Activated naive CD8-positive, alpha-beta T cell treated with anti-CD3 and anti-CD28 coated beads, Interleukin-2, amount 50 U/mL, for 24 hours (primary cell): ENCODE measurements at regions not wholly inside any gene's neighbourhood (a gene's known extent, or its start where the extent isn't known, plus 50 kb on each side); places are given as distances from the start of the nearest gene placed in this dataset.
"Not testable (repeated sequence)": the region's sequence is repeated elsewhere in the genome, so short reads cannot be mapped to it uniquely, and the experiment has no call there.

Experiments
- ATAC-seq: fragments of 150-1000 bp; cut with Tn5 transposase; one replicate; pipeline ENCODE4 v1.10.0; 2021
- DNase-seq: peaks from one replicate; pipeline ENCODE4 v3.0.0; 2021
- H3K27ac Mint-ChIP-seq: one replicate; pipeline ENCODE4 v1.8.0; 2021; ENCODE audit warnings: mild to moderate bottlenecking, mixed read lengths
- H3K27me3 Mint-ChIP-seq: one replicate; pipeline ENCODE4 v1.8.0; 2021; ENCODE audit warnings: mixed read lengths
- H3K36me3 Mint-ChIP-seq: one replicate; pipeline ENCODE4 v1.8.0; 2021; ENCODE audit warnings: low read depth, mixed read lengths
- H3K4me1 Mint-ChIP-seq: one replicate; pipeline ENCODE4 v1.8.0; 2021; ENCODE audit warnings: mixed read lengths
- H3K4me3 Mint-ChIP-seq: one replicate; pipeline ENCODE4 v1.8.0; 2021; ENCODE audit warnings: mild to moderate bottlenecking, moderate library complexity, mixed read lengths
- H3K9me3 Mint-ChIP-seq: one replicate; pipeline ENCODE4 v1.8.0; 2021; ENCODE audit warnings: mixed read lengths

DNA sequence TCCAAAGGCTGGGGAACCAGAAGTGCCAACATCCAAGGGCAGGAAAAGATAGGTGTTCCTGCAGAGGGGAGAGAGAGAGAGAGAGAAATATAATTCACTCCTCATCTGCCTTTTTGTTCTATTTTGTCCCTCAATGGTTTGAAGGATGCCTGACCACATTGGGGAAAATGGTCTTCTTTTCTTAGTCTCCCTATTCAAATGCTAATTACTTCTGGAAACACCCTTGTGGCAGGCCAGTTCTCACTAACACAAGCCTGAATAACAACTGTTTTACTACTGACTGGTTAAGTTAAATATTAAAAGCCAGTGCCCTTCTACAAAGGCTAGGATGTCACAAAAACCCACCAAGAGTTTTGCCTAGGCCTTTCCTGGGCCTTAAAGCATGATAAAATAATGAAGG lies 425.4 kb upstream of the HTR1E start:
- H3K4me1 Mint-ChIP-seq, result no peaks in the 10 kb centered on the region
- H3K27ac Mint-ChIP-seq, result no peak overlapping the region
- no peak overlapping the region for H3K4me3 Mint-ChIP-seq
- H3K27me3 Mint-ChIP-seq, result no peaks in the 10 kb centered on the region
- DNase-seq (no peak), ATAC-seq (no peak)
- H3K9me3 Mint-ChIP-seq, result peaks cover 8% of the 10 kb centered on the region
- no peaks in the 10 kb centered on the region for H3K36me3 Mint-ChIP-seq

DNA sequence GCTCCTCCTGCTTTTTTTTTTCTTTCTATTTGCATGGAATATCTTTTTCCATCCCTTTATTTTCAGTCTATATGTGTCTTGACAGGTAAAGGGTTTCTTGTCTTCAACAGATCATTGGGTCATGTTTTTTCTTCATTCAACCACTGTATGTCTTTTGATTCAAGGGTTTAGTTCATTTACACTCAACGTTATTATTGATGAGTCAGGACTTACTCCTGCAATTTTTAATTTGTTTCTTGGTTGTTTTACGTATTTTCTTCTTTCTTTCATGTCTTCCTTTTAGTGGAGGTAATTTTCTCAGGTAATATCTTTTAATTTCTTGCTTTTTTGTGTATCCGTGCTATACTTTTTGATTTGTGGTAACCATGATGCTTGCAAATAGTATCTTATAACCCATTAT lies 429.1 kb upstream of the HTR1E start:
- DNase-seq (no peak), ATAC-seq (no peak)
- Mint-ChIP-seq H3K4me1 (no peaks in the 10 kb centered on the region), H3K27ac (no peak overlapping the region), H3K9me3 (peaks cover 13% of the 10 kb centered on the region), H3K36me3 (no peaks in the 10 kb centered on the region), H3K4me3 (no peak overlapping the region), H3K27me3 (no peaks in the 10 kb centered on the region)

- ATAC-seq (no peak), DNase-seq (no peak)
- Mint-ChIP-seq H3K36me3 (no peaks in the 10 kb centered on the region), H3K9me3 (peaks cover 11% of the 10 kb centered on the region), H3K27me3 (no peaks in the 10 kb centered on the region), H3K27ac (no peak overlapping the region), H3K4me1 (no peaks in the 10 kb centered on the region), H3K4me3 (no peak overlapping the region)
Measured at GRCh38 chr6:86502497-86502896, 434.8 kb upstream of the HTR1E start.

DNA sequence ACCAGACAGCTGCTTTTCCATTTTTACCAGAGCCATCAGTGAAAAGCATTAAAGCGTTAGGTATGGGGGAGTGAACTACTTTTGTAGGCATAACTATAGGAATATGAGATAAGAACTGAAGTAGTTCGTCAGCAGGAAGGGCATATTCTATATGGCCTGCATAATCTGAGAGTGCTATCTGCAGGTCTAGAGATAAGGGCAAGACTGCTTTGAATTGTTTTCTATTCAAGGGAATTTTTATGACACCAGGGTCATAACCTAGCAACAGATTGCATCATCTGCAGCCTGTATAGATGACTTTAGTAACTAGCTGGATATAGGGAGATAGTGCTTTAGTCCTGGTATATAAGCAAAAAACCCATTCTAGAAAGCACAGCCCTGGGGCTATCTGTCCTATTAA lies 437.3 kb upstream of the HTR1E start:
- Mint-ChIP-seq H3K27ac (no peak overlapping the region), H3K27me3 (no peaks in the 10 kb centered on the region), H3K4me1 (no peaks in the 10 kb centered on the region), H3K9me3 (peaks cover 17% of the 10 kb centered on the region), H3K4me3 (no peak overlapping the region), H3K36me3 (no peaks in the 10 kb centered on the region)
- ATAC-seq, result no peak
- DNase-seq, result no peak

DNA sequence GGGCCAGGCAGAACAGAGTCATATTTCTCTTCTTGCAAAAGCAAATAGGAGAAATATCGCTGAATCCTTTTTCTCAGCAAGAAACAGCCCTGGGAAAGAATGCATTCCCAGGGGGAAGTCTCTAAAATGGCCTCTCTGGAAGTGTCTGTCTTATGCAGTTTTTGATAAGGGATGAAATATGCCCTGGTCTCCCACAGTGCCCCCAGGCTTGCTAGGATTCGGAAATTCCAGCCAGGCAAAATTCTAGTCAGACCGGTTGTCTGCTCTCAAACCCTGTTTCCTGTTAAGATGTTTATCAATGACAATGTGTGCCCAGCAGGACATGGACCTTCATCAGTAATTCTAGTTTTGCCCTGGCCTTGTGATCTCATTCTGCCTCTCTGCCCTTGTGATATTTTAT lies 448.3 kb upstream of the HTR1E start:
- not testable (repeated sequence) for H3K27me3 Mint-ChIP-seq, H3K4me3 Mint-ChIP-seq, ATAC-seq, H3K27ac Mint-ChIP-seq, H3K4me1 Mint-ChIP-seq, H3K36me3 Mint-ChIP-seq, DNase-seq
- peaks cover 14% of the 10 kb centered on the region for H3K9me3 Mint-ChIP-seq

GRCh38 chr6:86487660-86488221 lies 449.6 kb upstream of the HTR1E start:
- Mint-ChIP-seq H3K4me1 (no peaks in the 10 kb centered on the region), H3K4me3 (no peak overlapping the region), H3K27ac (no peak overlapping the region), H3K9me3 (peaks cover 14% of the 10 kb centered on the region), H3K27me3 (no peaks in the 10 kb centered on the region), H3K36me3 (no peaks in the 10 kb centered on the region)
- DNase-seq (no peak), ATAC-seq (peak; percentile 46)

DNA sequence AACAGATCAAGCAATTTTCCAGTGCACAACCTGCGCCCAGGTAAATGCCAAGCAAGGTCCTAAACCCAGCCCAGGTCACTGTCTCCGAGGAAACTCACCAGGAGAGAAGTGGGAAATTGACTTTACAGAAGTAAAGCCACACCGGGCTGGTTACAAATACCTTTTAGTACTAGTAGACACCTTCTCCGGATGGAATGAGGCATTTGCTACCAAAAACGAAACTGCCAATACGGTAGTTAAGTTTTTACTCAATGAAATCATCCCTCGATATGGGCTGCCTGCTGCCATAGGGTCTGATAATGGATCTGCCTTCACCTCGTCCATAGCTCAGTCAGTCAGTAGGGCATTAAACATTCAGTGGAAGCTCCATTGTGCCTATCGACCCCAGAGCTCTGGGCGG lies 459.0 kb upstream of the HTR1E start:
- H3K27ac Mint-ChIP-seq, ATAC-seq, H3K36me3 Mint-ChIP-seq, H3K4me1 Mint-ChIP-seq, DNase-seq, H3K27me3 Mint-ChIP-seq, H3K9me3 Mint-ChIP-seq, H3K4me3 Mint-ChIP-seq: not testable (repeated sequence)

DNA sequence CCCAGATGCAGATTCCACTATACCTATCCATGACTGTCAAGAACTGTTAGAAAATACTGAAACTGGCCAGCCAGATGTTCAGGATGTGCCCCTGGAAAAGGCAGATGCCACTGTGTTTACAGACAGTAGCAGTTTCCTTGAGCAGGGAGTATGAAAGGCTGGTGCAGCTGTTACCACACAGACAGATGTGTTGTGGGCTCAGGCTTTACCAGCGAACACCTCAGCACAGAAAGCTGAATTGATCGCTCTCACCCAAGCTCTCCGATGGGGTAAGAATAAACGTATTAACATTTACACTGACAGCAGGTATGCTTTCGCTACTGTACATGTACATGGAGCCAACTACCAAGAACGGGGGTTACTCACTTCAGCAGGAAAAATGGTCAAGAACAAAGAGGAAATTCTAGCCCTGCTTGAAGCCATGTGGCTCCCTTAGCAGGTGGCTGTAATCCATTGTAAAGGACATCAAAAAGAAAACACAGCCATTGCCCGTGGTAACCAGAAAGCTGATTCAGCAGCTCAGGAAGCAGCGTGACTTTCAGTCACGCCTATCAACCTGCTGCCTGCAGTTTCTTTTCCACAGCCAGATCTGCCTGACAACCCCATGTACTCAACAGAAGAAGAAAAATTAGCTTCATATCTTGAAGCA lies 459.7 kb upstream of the HTR1E start:
- Mint-ChIP-seq H3K4me3 (no peak overlapping the region), H3K4me1 (no peaks in the 10 kb centered on the region), H3K9me3 (no peaks in the 10 kb centered on the region), H3K27me3 (no peaks in the 10 kb centered on the region), H3K27ac (no peak overlapping the region), H3K36me3 (no peaks in the 10 kb centered on the region)
- DNase-seq (no peak), ATAC-seq (no peak)

DNA sequence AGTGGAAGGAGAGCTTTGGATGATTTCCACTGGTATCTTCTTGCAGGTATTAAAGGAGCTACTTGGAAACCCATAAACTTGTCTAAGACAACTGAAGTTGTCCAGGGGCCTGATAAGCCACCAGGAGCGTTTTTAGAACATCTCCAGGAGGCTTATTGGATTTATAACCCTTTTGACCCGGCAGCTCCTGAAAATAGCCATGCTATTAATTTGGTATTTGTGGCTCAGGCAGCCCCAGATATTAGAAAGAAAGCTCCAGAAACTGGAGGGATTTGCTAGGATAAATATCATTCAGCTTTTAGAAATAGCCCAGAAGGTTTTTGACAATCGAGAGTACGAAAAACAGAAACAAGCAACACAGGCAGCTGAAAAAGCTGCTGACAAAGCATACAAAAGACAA lies 461.0 kb upstream of the HTR1E start:
- Mint-ChIP-seq H3K9me3 (no peaks in the 10 kb centered on the region), H3K36me3 (no peaks in the 10 kb centered on the region), H3K27me3 (no peaks in the 10 kb centered on the region), H3K27ac (no peak overlapping the region), H3K4me1 (no peaks in the 10 kb centered on the region), H3K4me3 (no peak overlapping the region)
- DNase-seq, result no peak
- ATAC-seq, result no peak

GRCh38 chr6:86474081-86474480 lies 463.2 kb upstream of the HTR1E start:
- H3K9me3 Mint-ChIP-seq, result no peaks in the 10 kb centered on the region
- ATAC-seq (no peak), DNase-seq (no peak)
- H3K4me3 Mint-ChIP-seq, result no peak overlapping the region
- H3K36me3 Mint-ChIP-seq, result no peaks in the 10 kb centered on the region
- H3K27me3 Mint-ChIP-seq, result no peaks in the 10 kb centered on the region
- no peaks in the 10 kb centered on the region for H3K4me1 Mint-ChIP-seq
- H3K27ac Mint-ChIP-seq, result no peak overlapping the region

GRCh38 chr6:86471791-86472190 lies 465.5 kb upstream of the HTR1E start:
- H3K36me3 Mint-ChIP-seq, result no peaks in the 10 kb centered on the region
- peaks cover 6% of the 10 kb centered on the region for H3K9me3 Mint-ChIP-seq
- no peak for DNase-seq
- H3K27ac Mint-ChIP-seq, result no peak overlapping the region
- H3K27me3 Mint-ChIP-seq, result no peaks in the 10 kb centered on the region
- no peak for ATAC-seq
- H3K4me1 Mint-ChIP-seq, result no peaks in the 10 kb centered on the region
- no peak overlapping the region for H3K4me3 Mint-ChIP-seq

DNA sequence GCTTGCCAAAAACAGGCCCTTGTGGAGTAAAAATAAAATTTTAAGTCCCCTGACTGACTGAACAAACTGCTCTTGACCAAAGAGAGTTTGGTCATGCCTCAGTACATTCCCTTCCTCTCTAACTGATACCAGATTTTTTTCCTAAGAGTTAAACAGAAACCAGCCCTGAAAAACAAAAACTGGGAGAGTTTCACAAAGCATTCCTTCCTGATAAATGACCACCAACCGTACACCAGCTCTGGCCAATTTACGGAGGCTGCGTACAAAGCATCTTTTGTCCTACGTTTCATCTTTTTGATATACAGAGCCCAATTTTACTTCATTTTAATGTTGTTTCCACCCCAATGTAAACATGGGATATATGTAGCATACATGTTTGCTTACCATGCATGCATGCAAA lies 477.4 kb upstream of the HTR1E start:
- ATAC-seq (no peak), DNase-seq (no peak)
- Mint-ChIP-seq H3K36me3 (no peaks in the 10 kb centered on the region), H3K27me3 (no peaks in the 10 kb centered on the region), H3K4me1 (no peaks in the 10 kb centered on the region), H3K27ac (no peak overlapping the region), H3K9me3 (peaks cover 8% of the 10 kb centered on the region), H3K4me3 (no peak overlapping the region)

DNA sequence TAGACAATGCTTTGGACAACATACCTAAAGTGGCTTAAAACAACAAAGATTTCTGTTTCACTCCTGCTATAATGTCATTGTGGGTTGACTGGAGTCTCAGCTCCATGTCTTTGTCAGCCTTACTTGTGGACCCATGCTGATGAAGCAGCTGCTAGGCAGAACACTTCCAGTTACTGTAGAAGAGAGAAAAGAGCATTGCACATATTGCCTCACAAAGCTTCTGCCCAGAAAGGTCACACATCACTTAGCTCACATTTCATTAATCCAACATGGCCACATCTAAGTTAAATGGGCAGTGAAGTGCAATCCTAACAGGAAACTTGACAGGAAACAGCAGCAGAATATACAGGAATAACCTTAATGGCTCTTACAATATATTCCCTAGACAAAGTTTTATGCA lies 480.5 kb upstream of the HTR1E start:
- H3K4me3 Mint-ChIP-seq, result no peak overlapping the region
- no peaks in the 10 kb centered on the region for H3K27me3 Mint-ChIP-seq
- H3K27ac Mint-ChIP-seq, result no peak overlapping the region
- ATAC-seq (no peak), DNase-seq (no peak)
- H3K9me3 Mint-ChIP-seq, result peaks cover 17% of the 10 kb centered on the region
- no peaks in the 10 kb centered on the region for H3K4me1 Mint-ChIP-seq
- no peaks in the 10 kb centered on the region for H3K36me3 Mint-ChIP-seq

- Mint-ChIP-seq H3K27me3 (no peaks in the 10 kb centered on the region), H3K4me3 (no peak overlapping the region), H3K9me3 (peaks cover 17% of the 10 kb centered on the region), H3K4me1 (no peaks in the 10 kb centered on the region), H3K36me3 (no peaks in the 10 kb centered on the region), H3K27ac (no peak overlapping the region)
- ATAC-seq (no peak), DNase-seq (no peak)
Measured at GRCh38 chr6:86453232-86453631, 484.1 kb upstream of the HTR1E start.

DNA sequence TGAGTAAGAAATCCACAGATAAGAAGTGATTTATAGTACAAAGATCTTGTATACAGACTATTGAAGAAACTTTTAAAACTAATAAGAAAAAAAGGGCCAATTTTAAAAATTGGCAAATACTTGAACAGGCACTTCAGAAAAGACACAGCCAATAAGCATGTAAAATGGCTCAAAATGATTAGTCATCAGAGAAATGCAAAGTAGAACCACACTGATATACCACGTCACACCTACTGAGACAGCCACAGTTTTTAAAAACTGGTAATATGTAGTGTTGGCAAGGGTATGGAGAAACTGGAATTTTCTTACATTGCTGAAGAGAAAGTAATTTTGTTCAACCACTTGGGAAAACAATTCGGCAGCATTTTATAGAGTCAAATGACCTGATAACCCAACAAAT lies 488.9 kb upstream of the HTR1E start:
- DNase-seq (no peak), ATAC-seq (no peak)
- no peaks in the 10 kb centered on the region for H3K27me3 Mint-ChIP-seq
- no peak overlapping the region for H3K4me3 Mint-ChIP-seq
- peaks cover 7% of the 10 kb centered on the region for H3K9me3 Mint-ChIP-seq
- no peak overlapping the region for H3K27ac Mint-ChIP-seq
- H3K4me1 Mint-ChIP-seq, result no peaks in the 10 kb centered on the region
- H3K36me3 Mint-ChIP-seq, result no peaks in the 10 kb centered on the region

DNA sequence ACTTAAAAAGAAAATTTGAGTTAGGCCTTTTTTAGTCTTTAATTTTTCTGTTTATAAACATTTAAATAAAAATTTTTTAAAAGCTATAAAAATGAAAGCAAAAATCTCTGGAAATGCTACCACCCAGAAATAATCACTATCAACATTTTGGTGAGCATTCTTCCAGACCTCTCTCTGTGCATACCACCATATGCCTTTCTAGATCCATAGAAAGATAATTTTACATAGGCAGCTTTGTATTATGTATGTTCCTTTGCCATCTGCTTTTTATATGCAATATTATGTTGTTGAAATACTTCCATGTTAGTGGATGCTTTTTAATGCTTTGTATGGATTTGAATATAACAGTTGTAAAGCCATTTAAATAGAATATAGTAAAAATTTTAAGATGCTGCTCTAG lies 496.7 kb upstream of the HTR1E start:
- H3K4me3 Mint-ChIP-seq, result no peak overlapping the region
- no peaks in the 10 kb centered on the region for H3K9me3 Mint-ChIP-seq
- no peak for DNase-seq
- H3K27ac Mint-ChIP-seq, result no peak overlapping the region
- H3K36me3 Mint-ChIP-seq, result no peaks in the 10 kb centered on the region
- no peaks in the 10 kb centered on the region for H3K4me1 Mint-ChIP-seq
- ATAC-seq, result no peak
- H3K27me3 Mint-ChIP-seq, result no peaks in the 10 kb centered on the region
